SIG-M5 treated with dmso at 0.1 percent for 504 hours (cell line): ENCODE measurements at regions not wholly inside any gene's neighbourhood (a gene's known extent, or its start where the extent isn't known, plus 50 kb on each side); places are given as distances from the start of the nearest gene placed in this dataset.

Source experiments
- DNase-seq: peaks from one replicate; lab custom pipeline; 2025; ENCODE audit not compliant: unreplicated experiment; lab: John Stamatoyannopoulos, UW

DNA sequence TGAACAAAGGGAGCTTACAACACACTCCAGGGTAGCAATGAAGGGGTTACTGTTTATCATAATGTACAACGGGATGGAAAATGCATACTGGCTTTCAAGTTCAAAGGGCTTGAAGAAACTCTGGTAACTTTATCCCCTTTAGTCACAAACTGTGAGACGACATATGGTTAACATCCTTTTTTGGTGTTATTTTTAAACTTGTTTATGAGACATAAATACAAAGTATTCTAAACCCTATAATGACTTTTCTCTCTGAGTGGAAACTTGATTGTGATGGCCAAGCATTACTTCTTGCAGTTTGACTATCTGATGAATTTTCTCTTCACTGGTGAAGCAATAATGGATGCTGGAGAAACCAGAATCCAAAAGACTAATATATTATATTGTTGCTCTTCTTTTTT lies 62.0 kb upstream of the SEMA3A start:
- DNase-seq = no peak

DNA sequence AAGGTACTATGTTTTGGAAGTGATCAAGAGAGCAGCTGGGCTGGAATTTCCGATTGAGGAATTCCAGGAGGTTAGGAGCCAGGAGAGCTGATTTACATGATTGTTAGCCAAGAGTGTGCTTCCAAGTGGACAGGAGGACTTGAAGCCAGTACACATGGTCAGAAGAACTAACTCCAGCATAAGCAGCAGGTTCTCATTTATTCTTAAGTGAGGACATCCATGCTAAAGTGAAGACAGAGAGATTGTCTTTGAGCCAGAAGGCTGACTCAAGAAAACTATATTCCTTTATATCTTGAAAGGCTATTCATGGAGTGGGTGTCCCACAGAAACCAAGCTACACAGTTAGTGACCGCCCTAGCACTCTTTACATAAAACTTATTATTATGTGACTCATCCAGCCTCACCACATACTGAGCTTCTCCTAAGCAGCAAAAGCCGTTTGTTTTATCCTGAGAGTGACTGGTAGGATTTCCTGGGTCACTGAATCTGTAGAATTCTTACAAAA lies 56.7 kb upstream of the SEMA3A start:
- DNase-seq = no peak

GRCh38 chr7:84250452-84250851 lies 55.9 kb upstream of the SEMA3A start:
- DNase-seq = no peak

GRCh38 chr7:84249656-84250055 lies 55.1 kb upstream of the SEMA3A start:
- DNase-seq = peak; percentile 23

- peak; percentile 32 for DNase-seq
Measured at GRCh38 chr7:84248843-84249242, 54.3 kb upstream of the SEMA3A start.

- peak; percentile 63 for DNase-seq
Measured at GRCh38 chr7:84248267-84248666, 53.7 kb upstream of the SEMA3A start.

- no peak for DNase-seq
Measured at GRCh38 chr7:84247591-84247990, 53.0 kb upstream of the SEMA3A start.

- DNase-seq = no peak
Measured at GRCh38 chr7:84245835-84246234, 51.2 kb upstream of the SEMA3A start.
